ENCODE measurements at regions not wholly inside any gene's neighbourhood (a gene's known extent, or its start where the extent isn't known, plus 50 kb on each side); places are given as distances from the start of the nearest gene placed in this dataset.
A peak's percentile ranks its signal among the peaks of the same experiment; 100 is the strongest.

DNA sequence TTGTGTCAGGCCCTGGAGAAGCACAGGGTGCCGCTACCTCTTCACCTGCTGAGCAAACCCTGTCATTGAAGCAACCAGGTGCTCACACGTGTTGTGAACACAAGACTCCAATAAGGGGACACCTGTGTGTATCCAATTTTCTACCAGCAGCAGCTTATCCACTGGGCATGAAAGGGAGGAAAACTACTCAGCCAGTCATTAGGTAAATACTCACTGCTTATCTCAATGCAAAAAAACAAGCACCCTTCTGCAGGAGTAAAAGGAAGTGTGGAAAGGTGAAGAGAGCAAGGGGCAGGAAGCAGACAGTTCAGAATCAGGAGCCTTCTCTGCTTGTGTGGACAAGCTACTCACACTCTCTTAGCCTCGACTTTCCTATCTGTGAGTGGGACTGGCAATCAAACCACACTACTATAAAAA, 148.9 kb downstream of the ETS2 start:
- Mint-ChIP-seq H3K4me1 (ENCODE audit: low read depth in 2 of 2) (peaks cover 0 to 5% of the 10 kb centered on the region in 2 donors), H3K4me3 (no peak overlapping the region), H3K27me3 (peaks cover 27 to 31% of the 10 kb centered on the region in 2 donors), H3K9me3 (peaks cover 5% of the 10 kb centered on the region), H3K36me3 (no peaks in the 10 kb centered on the region), H3K27ac (no peak overlapping the region)
- ATAC-seq (no peak), DNase-seq (ENCODE audit: low spot score) (no peak)

DNA sequence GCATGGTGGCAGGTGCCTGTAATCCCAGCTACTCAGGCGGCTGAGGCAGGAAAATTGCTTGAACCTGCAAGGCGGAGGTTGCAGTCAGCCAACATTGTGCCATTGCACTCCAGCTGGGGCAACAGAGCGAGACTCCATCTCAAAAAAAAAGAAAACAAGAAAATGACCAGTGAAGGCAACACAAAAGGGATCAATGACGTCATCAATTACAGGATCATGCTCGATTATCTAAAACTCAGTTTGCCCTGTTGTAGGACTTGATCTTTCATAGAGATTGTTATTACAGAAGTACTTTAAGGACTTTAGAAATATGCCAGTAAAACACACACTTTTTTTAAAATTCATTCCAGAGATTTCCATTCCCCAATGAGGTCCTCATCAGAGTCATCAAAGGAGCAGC, 147.8 kb downstream of the ETS2 start:
- Mint-ChIP-seq H3K9me3 (peaks cover 5% of the 10 kb centered on the region), H3K4me3 (no peak overlapping the region), H3K27ac (no peak overlapping the region), H3K36me3 (no peaks in the 10 kb centered on the region), H3K27me3 (peaks cover 25 to 27% of the 10 kb centered on the region in 2 donors), H3K4me1 (ENCODE audit: low read depth in 2 of 2) (no peaks in the 10 kb centered on the region)
- DNase-seq (ENCODE audit: low spot score) (peak; percentile 12), ATAC-seq (no peak)

DNA sequence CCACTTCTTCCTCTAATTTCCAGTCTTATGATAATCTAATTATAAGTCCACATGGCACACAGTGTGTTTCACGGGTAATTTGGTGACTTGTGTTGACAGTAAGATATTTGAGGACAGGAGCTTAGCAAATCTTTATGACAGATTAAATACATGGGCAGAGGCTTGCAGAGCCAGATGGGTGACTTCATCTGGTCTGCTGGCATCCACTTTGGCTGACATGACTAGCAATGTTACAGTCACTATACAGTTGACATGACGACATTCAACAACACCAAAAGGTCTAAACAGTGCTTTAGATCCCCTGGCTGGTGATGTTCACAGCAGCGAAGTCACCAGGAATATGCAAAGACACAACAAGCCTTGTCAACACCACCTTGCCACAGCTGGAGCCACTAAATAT, 147.2 kb downstream of the ETS2 start:
- Mint-ChIP-seq H3K27ac (no peak overlapping the region), H3K9me3 (peaks cover 5% of the 10 kb centered on the region), H3K4me3 (no peak overlapping the region), H3K4me1 (ENCODE audit: low read depth in 2 of 2) (no peaks in the 10 kb centered on the region), H3K27me3 (peaks cover 25% of the 10 kb centered on the region in 2 donors), H3K36me3 (no peaks in the 10 kb centered on the region)
- ATAC-seq (no peak), DNase-seq (ENCODE audit: low spot score) (peak; percentile 0)

DNA sequence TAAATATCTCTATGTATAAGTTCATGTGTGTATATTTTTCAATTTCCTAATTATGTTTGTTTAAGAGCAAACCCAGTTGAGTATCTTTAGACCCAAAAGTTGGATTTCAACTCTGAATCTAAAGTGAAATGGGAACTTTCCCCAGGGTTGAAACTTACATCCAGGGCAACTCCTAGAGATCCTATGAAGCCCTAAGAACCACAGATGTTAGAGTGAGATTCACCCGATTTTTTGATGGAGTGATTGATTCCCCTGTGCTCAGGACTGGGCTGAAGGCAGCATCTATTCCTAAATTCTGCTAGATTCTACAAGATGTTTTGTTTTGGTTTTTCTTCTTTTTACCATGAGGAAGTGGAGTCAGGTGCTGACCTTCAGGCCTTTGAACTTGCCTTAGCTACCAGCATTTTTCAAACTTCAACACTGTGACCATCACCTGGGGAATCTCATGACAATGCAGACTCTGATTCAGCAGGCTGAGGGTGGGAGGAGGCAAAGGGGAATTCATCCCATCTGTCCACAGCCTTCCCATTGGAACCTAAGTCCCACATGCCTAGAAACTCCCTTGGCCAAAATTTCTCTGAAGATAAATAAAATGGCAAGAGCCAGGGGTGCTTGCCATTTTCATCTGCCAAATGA, 145.5 kb downstream of the ETS2 start:
- no peaks in the 10 kb centered on the region for H3K4me1 Mint-ChIP-seq (ENCODE audit: low read depth in 2 of 2)
- no peak for DNase-seq (ENCODE audit: low spot score)
- no peak overlapping the region for H3K27ac Mint-ChIP-seq
- H3K27me3 Mint-ChIP-seq, result peaks cover 15 to 25% of the 10 kb centered on the region in 2 donors
- ATAC-seq, result no peak
- no peaks in the 10 kb centered on the region for H3K36me3 Mint-ChIP-seq
- no peak overlapping the region for H3K4me3 Mint-ChIP-seq
- peaks cover 5% of the 10 kb centered on the region for H3K9me3 Mint-ChIP-seq

DNA sequence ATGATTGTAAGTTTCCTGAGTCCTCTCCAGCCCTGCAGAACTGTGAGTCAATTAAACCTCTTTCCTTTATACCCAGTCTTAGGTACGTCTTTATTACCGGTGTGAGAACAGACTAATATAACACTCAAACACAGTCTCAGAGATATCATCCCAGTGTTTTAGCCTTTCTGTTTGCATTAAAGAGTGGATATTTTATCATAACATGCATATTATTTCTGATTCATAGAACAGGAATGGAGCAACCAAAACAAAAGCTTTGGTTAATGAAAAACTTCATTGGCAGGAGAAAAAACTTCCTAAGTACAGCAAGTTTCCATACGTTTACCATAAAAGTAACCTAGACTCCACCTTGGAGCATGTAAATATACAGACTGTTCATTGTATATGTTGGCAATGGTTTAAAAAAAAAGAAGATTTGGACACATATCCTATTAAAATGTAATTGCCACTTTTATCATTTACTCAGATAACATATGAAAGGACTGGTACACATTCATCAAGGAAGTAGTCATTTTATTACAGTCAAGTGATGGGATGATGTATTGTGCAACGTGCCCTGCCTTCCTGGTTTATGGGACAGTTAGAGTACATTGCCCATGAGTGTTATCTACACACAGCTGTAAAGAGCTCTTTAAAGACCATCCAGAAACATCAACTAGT, 144.8 kb downstream of the ETS2 start:
- peaks cover 15 to 25% of the 10 kb centered on the region in 2 donors for H3K27me3 Mint-ChIP-seq
- H3K27ac Mint-ChIP-seq, result no peak overlapping the region
- no peak overlapping the region for H3K4me3 Mint-ChIP-seq
- no peak for DNase-seq (ENCODE audit: low spot score)
- H3K9me3 Mint-ChIP-seq, result peaks cover 5% of the 10 kb centered on the region
- ATAC-seq, result no peak
- H3K36me3 Mint-ChIP-seq, result no peaks in the 10 kb centered on the region
- no peaks in the 10 kb centered on the region for H3K4me1 Mint-ChIP-seq (ENCODE audit: low read depth in 2 of 2)

DNA sequence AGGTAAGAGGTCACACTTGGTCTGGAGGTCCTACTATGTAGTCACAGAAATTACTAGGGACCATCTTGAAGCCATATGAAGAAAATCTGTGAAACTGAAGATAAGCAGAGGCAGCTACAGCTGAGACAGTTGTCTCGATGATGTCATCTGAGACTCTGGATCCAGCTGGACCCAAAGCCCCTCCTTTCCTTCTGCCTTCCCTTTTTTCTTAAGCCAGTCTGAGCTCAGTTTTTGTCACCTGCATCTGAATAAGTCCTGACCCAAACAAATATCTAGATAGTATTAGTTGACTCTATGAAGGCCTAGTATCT, 143.3 kb downstream of the ETS2 start:
- no peak for ATAC-seq
- no peaks in the 10 kb centered on the region for H3K36me3 Mint-ChIP-seq
- no peak for DNase-seq (ENCODE audit: low spot score)

DNA sequence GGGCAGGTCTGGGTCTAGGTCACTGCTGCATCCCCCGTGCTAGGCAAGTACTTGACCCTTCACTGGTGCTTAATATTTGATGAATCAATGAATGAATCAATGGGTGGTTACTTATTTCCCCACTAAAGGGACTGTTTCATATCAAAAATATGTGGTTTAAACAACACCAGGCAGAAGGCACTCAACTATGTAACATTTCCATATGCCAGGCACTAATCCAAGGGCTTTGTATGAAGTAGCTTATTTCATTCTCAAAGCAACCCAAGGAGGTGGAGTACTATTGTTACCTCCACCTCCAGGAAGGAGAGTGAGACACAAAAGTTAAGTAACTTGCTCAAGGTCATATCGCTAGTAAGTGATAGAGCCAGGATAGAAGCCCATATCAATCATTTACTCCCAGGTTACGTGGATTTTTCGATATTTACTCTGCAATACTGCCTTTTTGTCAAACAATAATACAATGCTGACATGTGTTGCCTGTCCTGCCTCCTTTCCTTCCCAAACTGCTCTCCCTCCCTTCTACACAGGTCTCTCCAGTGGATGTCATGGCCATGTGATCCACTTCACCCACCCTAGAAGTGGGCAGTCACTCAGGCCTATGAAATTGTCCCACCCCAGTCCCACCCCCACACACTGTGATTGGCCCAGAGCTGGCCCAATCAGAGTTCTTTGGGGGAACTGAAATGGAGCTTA, 142.8 kb downstream of the ETS2 start:
- Mint-ChIP-seq H3K4me1 (ENCODE audit: low read depth in 2 of 2) (no peaks in the 10 kb centered on the region), H3K36me3 (no peaks in the 10 kb centered on the region), H3K9me3 (peaks cover 5% of the 10 kb centered on the region), H3K4me3 (no peak overlapping the region), H3K27ac (no peak overlapping the region), H3K27me3 (peaks cover 10 to 21% of the 10 kb centered on the region in 2 donors)
- no peak for DNase-seq (ENCODE audit: low spot score)
- no peak for ATAC-seq

More for the DNA sequence above, 143.3 kb downstream of the ETS2 start:
- Mint-ChIP-seq H3K9me3 (peaks cover 5% of the 10 kb centered on the region), H3K27ac (no peak overlapping the region), H3K27me3 (peaks cover 11 to 25% of the 10 kb centered on the region in 2 donors), H3K4me3 (no peak overlapping the region), H3K4me1 (ENCODE audit: low read depth in 2 of 2) (no peaks in the 10 kb centered on the region)

DNA sequence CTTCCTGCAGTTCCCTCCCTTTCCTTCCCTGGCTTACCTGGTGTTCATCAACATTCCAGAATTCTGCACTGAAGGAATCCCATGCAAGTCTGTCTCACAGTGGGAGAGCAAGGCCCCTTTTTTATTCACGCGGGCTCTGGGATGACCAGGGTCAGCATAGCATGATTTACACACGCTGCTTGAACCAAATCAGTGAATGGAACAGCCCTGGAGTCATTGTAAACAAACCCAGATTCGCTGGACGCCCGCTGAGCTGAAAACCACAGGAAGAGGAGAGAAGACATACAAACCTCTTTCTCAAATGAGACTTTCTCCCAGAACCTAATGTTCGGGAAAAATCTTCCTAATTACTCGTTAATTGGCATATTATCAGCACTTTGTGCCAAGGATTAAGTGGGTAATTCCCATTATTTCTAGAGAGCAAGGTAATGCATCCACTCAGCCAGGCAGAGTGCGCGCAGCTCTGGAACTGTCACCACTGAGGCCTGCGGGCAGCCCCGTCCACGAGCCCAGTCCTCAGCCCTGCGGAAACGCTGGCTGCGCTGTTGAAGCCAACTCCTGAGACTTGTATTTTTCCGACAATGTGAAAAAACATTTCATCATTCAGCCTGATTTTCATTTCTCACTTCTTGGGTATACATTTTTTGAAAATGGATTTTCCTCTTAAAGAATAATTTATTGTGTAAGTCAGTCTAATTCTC, 140.0 kb downstream of the ETS2 start:
- ATAC-seq (no peak), DNase-seq (ENCODE audit: low spot score) (peak; percentile 46)
- no peaks in the 10 kb centered on the region for H3K4me1 Mint-ChIP-seq (ENCODE audit: low read depth in 2 of 2)
- H3K27me3 Mint-ChIP-seq, result peaks cover 4 to 7% of the 10 kb centered on the region in 2 donors
- H3K9me3 Mint-ChIP-seq, result peaks cover 5% of the 10 kb centered on the region
- H3K36me3 Mint-ChIP-seq, result no peaks in the 10 kb centered on the region
- H3K27ac Mint-ChIP-seq, result no peak overlapping the region
- H3K4me3 Mint-ChIP-seq, result no peak overlapping the region

DNA sequence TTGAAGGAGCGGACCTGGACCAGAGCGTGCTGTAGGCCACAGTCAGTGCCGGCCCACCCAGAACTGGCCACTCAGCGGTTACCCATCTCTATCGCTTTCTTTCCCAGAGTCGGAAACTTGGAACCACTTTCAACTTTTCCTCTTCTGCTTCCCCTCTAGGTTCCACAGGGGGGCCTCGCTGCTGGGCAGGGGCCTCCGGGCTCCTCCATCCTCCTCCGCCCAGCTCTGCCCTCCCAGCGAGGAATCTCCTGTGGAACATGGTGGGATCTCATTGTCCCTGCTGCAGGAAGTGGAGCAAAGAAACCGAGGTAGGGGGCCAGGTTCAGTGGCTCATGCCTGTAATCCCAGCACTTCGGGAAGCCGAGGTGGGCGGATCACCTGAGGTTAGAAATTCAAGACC, 139.2 kb downstream of the ETS2 start:
- DNase-seq (ENCODE audit: low spot score) (no peak), ATAC-seq (no peak)
- no peak overlapping the region for H3K27ac Mint-ChIP-seq
- H3K4me1 Mint-ChIP-seq (ENCODE audit: low read depth in 2 of 2), result no peaks in the 10 kb centered on the region
- H3K9me3 Mint-ChIP-seq, result no peaks in the 10 kb centered on the region
- no peak overlapping the region for H3K4me3 Mint-ChIP-seq
- H3K27me3 Mint-ChIP-seq, result no peaks in the 10 kb centered on the region
- H3K36me3 Mint-ChIP-seq, result no peaks in the 10 kb centered on the region

DNA sequence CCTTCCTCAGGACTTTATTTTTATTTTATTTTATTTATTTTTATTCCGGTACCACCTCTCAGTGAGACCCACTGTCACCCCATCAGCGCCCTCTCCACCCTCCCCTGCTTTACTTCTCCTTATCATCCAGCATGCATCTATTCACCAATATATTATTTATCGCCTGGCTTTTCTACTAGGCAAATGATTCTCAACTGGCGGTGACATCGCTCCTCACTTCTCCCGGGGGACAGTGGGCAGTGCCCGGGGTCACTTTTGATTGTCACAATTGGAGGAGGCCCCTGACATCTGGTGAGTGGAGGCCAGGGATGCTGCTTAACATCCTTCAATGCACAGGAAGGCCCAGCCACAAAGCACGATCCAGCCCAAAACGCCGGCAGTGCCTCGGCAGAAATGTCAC, 138.7 kb downstream of the ETS2 start:
- no peak overlapping the region for H3K27ac Mint-ChIP-seq
- H3K4me3 Mint-ChIP-seq, result no peak overlapping the region
- ATAC-seq, result no peak
- H3K36me3 Mint-ChIP-seq, result no peaks in the 10 kb centered on the region
- no peak for DNase-seq (ENCODE audit: low spot score)
- no peaks in the 10 kb centered on the region for H3K4me1 Mint-ChIP-seq (ENCODE audit: low read depth in 2 of 2)
- H3K27me3 Mint-ChIP-seq, result no peaks in the 10 kb centered on the region
- no peaks in the 10 kb centered on the region for H3K9me3 Mint-ChIP-seq

DNA sequence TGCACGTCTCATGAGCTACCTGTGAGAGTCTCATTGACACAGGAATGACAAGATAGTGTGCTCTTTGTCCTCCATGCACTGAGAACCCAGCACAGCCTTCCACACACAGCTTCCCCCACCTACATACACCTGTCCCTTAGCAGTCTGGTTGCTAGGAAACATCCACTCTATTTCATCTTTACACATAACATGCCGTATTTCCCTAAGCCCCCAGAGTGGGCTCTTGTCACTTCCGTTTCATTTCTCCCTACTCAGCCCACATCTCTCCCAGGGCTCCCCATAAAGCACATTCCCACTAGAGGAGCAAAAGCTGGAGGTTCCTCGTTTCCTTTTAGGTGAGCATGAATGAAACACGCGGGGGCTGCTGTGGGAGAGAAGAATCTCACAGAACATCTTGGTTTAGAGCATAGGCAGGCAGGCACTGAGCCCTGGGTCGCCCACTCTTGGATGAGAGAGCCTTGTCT, 137.1 kb downstream of the ETS2 start:
- no peaks in the 10 kb centered on the region for H3K27me3 Mint-ChIP-seq
- DNase-seq (ENCODE audit: low spot score), result no peak
- no peaks in the 10 kb centered on the region for H3K9me3 Mint-ChIP-seq
- H3K36me3 Mint-ChIP-seq, result no peaks in the 10 kb centered on the region
- ATAC-seq, result no peak
- peaks cover 8 to 10% of the 10 kb centered on the region in 2 donors for H3K4me1 Mint-ChIP-seq (ENCODE audit: low read depth in 2 of 2)
- H3K4me3 Mint-ChIP-seq, result no peak overlapping the region
- H3K27ac Mint-ChIP-seq, result no peak overlapping the region

DNA sequence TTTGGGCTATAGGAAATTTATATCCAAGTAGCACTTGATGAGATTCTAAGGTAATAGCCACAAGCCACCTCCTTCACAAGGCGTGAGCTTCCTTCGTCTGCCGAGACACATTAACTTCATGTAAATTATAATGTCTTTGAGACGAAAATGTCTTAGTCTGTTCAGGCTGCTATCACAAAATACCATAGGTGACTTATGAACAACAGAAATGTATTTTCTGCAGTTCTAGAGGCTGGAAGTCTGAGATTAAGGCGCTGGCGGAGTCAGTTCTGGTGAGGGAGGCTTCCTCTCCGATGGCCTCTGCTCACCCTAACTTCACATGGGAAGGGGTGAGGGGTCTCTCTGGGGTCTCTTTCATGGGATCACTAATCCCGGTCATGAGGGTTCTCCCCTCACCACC, 133.0 kb downstream of the ETS2 start:
- Mint-ChIP-seq H3K9me3 (no peaks in the 10 kb centered on the region), H3K27me3 (peaks cover 0 to 6% of the 10 kb centered on the region in 2 donors)
- ATAC-seq, result no peak

DNA sequence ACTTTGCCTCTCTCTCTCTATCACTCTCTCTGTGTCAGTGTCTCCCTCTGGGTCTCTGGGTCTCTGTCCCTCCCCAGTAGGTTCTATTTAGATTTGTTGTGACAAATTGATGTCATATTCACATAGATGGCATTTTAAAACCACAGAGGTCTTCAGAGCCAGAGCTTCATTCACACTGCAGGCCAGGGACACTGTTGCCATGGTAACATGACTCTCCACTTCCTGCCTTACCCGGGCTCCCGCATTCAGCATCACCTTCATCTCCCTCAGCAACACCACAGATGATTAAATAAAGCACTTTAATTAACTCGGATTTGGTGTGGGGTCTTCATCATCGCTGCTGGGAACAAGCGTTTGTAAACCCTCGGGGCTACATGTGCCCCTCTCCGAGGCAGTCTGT, 132.6 kb downstream of the ETS2 start:
- Mint-ChIP-seq H3K36me3 (no peaks in the 10 kb centered on the region), H3K9me3 (no peaks in the 10 kb centered on the region), H3K27me3 (peaks cover 0 to 6% of the 10 kb centered on the region in 2 donors), H3K27ac (peak overlapping the region in 1 of 2 donors; percentile 15), H3K4me3 (peak overlapping the region; percentile 13), H3K4me1 (ENCODE audit: low read depth in 2 of 2) (peaks cover 13 to 15% of the 10 kb centered on the region in 2 donors)
- DNase-seq (ENCODE audit: low spot score) (no peak), ATAC-seq (peak; percentile 63 to 73)

More for the DNA sequence above, 133.0 kb downstream of the ETS2 start:
- H3K36me3 Mint-ChIP-seq, result no peaks in the 10 kb centered on the region
- H3K4me1 Mint-ChIP-seq (ENCODE audit: low read depth in 2 of 2), result peaks cover 13 to 15% of the 10 kb centered on the region in 2 donors
- peak overlapping the region in 1 of 2 donors; percentile 15 for H3K27ac Mint-ChIP-seq
- peak overlapping the region; percentile 13 for H3K4me3 Mint-ChIP-seq
- no peak for DNase-seq (ENCODE audit: low spot score)

DNA sequence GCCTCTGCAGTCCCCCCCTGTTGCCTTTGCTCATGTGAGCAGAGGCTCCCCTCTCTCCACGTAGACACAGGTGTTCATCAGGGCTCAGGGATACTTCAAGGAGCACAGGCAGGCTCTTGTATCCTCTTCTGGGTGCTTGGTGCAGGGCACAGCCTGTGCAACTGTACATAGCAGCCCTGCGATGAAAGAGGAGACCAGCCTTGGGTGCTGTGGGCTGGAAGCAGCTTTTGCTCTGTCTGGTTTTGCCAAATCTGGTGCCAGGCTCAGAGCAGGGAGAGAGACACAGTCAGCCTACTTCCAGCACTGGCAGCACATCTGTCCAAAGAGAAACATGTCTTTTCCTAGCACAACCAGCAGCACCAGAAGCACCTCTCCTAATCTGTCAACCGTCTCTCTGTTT, 132.1 kb downstream of the ETS2 start:
- Mint-ChIP-seq H3K36me3 (no peaks in the 10 kb centered on the region), H3K4me3 (peak overlapping the region; percentile 13), H3K27ac (peak overlapping the region; percentile 15 to 43), H3K4me1 (ENCODE audit: low read depth in 2 of 2) (peaks cover 13 to 15% of the 10 kb centered on the region in 2 donors), H3K9me3 (no peaks in the 10 kb centered on the region), H3K27me3 (peaks cover 0 to 6% of the 10 kb centered on the region in 2 donors)
- DNase-seq (ENCODE audit: low spot score), result no peak
- ATAC-seq, result no peak

Data from natural killer cell treated with Interleukin-12 subunit alpha and Interleukin-12 subunit beta and Interleukin-15 and Interleukin-18, amount 100 ng/mL, for 72 hours (primary cell).